Left ventricle myocardium inferior (tissue), 1 donor: ENCODE measurements at regions not wholly inside any gene's neighbourhood (a gene's known extent, or its start where the extent isn't known, plus 50 kb on each side); places are given as distances from the start of the nearest gene placed in this dataset.

ENCODE experiments used
- DNase-seq: peaks from one replicate; pipeline ENCODE4 v3.0.0-alpha.2; 2020
- H3K27ac ChIP-seq: fragments of 200-600 bp; replicated peaks from 2 replicates; pipeline ENCODE4 v1.8.0; 2021
- H3K27me3 ChIP-seq: fragments of 200-600 bp; 2 replicates; pipeline ENCODE4 v1.8.0; 2021; ENCODE audit warnings: low read depth
- H3K36me3 ChIP-seq: fragments of 200-600 bp; 2 replicates; pipeline ENCODE4 v1.8.0; 2021
- H3K4me1 ChIP-seq: fragments of 200-600 bp; 2 replicates; pipeline ENCODE4 v1.8.0; 2021
- H3K4me3 ChIP-seq: fragments of 200-600 bp; 2 replicates; pipeline ENCODE4 v1.8.0; 2021; ENCODE audit warnings: mild to moderate bottlenecking, moderate library complexity
- H3K9me3 ChIP-seq: fragments of 200-600 bp; replicated peaks from 2 replicates; pipeline ENCODE4 v1.8.0; 2021
- CTCF ChIP-seq: fragments of 200-600 bp; IDR thresholded peaks from 2 replicates; pipeline ENCODE4 v1.8.0; 2021; ENCODE audit warnings: antibody characterized with exemption, mild to moderate bottlenecking, borderline replicate concordance
- intact Hi-C: fragments of 100-400 bp; cut with micrococcal nuclease; formaldehyde crosslinking; loops from one replicate; pipeline ENCODE4 v1.11.0; 2022
- donor health status: DM: no; HTN: yes; CAD: no; lungs with severe emphysema.

- Histone ChIP-seq H3K27me3 (no peaks in the 10 kb centered on the region), H3K4me3 (no peak overlapping the region), H3K9me3 (no peaks in the 10 kb centered on the region), H3K4me1 (peaks cover 44% of the 10 kb centered on the region), H3K27ac (peak overlapping the region; percentile 69), H3K36me3 (no peaks in the 10 kb centered on the region)
- intact Hi-C loops = no loop called here
- no peak for DNase-seq
- no peak for TF ChIP-seq CTCF
These were observed 92.1 kb upstream of the BLID start for GRCh38 chr11:122207921-122208764.

GRCh38 chr11:122207505-122207904 lies 91.5 kb upstream of the BLID start:
- no peaks in the 10 kb centered on the region for H3K9me3 ChIP-seq
- intact Hi-C loops = no loop called here
- H3K36me3 ChIP-seq = no peaks in the 10 kb centered on the region
- peaks cover 51% of the 10 kb centered on the region for H3K4me1 ChIP-seq
- no peak for TF ChIP-seq CTCF
- no peak overlapping the region for H3K4me3 ChIP-seq
- no peak for DNase-seq
- H3K27ac ChIP-seq = peak overlapping the region; percentile 69
- H3K27me3 ChIP-seq = no peaks in the 10 kb centered on the region

GRCh38 chr11:122205036-122205435 lies 89.0 kb upstream of the BLID start:
- DNase-seq = no peak
- Histone ChIP-seq H3K27ac (no peak overlapping the region), H3K9me3 (no peaks in the 10 kb centered on the region), H3K27me3 (no peaks in the 10 kb centered on the region), H3K36me3 (no peaks in the 10 kb centered on the region), H3K4me3 (no peak overlapping the region), H3K4me1 (peaks cover 49% of the 10 kb centered on the region)
- intact Hi-C loops = no loop called here
- no peak for TF ChIP-seq CTCF

GRCh38 chr11:122204206-122204605 lies 88.2 kb upstream of the BLID start:
- Histone ChIP-seq H3K4me1 (peaks cover 48% of the 10 kb centered on the region), H3K27ac (no peak overlapping the region)
- no peak for TF ChIP-seq CTCF

GRCh38 chr11:122202951-122203456 lies 87.0 kb upstream of the BLID start:
- H3K4me3 ChIP-seq = peak overlapping the region; percentile 57
- H3K27me3 ChIP-seq = no peaks in the 10 kb centered on the region
- peak; percentile 98 for TF ChIP-seq CTCF
- H3K27ac ChIP-seq = peak overlapping the region; percentile 36
- peaks cover 36% of the 10 kb centered on the region for H3K4me1 ChIP-seq
- no peaks in the 10 kb centered on the region for H3K9me3 ChIP-seq
- no peaks in the 10 kb centered on the region for H3K36me3 ChIP-seq
- intact Hi-C loops = loop anchor here (5.0 kb wide), 1 partner anchor 546 kb away; no protein-coding TSS in a partner anchor
- DNase-seq = peak; percentile 66

More at GRCh38 chr11:122204206-122204605, 88.2 kb upstream of the BLID start:
- H3K9me3 ChIP-seq = no peaks in the 10 kb centered on the region
- DNase-seq = no peak
- no peaks in the 10 kb centered on the region for H3K36me3 ChIP-seq
- H3K4me3 ChIP-seq = no peak overlapping the region
- no peaks in the 10 kb centered on the region for H3K27me3 ChIP-seq
- intact Hi-C loops = loop anchor here (5.0 kb wide), 1 partner anchor 547 kb away; no protein-coding TSS in a partner anchor
